Erythroblast (primary cell): ENCODE measurements at regions not wholly inside any gene's neighbourhood (a gene's known extent, or its start where the extent isn't known, plus 50 kb on each side); places are given as distances from the start of the nearest gene placed in this dataset.

Experiments used
- GATA1 ChIP-seq: IDR thresholded peaks from 2 replicates; pipeline ENCODE4 v1.6.1; 2011; ENCODE audit warnings: low read depth, mild to moderate bottlenecking, control low read depth, low read length, moderate library complexity
- POLR2A ChIP-seq: IDR thresholded peaks from 2 replicates; pipeline ENCODE4 v1.6.1; 2011; ENCODE audit warnings: mild to moderate bottlenecking, low read length

DNA sequence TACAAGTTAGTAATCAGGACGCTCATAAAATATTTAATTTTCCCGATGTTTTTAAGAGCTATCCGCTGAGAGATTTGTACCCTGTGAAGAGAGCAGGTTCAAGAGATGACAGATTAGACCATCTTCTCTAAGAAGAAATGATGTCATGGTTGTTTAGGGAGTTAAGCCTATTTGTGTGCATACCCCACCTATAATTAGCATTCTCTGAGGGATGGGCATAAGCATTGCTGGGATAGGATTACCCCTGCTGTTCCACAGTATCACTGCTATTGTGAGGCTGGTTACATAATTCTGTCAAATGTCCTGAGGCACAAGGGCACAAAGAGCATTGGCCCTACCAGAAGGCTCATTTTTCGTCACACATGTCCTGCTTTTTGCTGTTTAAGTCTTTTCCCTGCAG, 687.0 kb downstream of the CETN3 start:
- TF ChIP-seq POLR2A (no peak), GATA1 (no peak)
